HEK293 (cell line): ENCODE measurements at regions not wholly inside any gene's neighbourhood (a gene's known extent, or its start where the extent isn't known, plus 50 kb on each side); places are given as distances from the start of the nearest gene placed in this dataset.

Experiments
- ELK4 ChIP-seq: IDR thresholded peaks from 2 replicates; pipeline ENCODE4 v1.6.1; 2011; ENCODE audit warnings: mild to moderate bottlenecking, low read depth, low read length, borderline replicate concordance
- SALL2 ChIP-seq: fragments of 450-650 bp; formaldehyde crosslinking; IDR thresholded peaks from 2 replicates; pipeline ENCODE4 v1.5.0; 2017; ENCODE audit warnings: missing biosample characterization, mild to moderate bottlenecking, missing genetic modification characterization, borderline replicate concordance
- SETDB1 ChIP-seq: IDR thresholded peaks from one replicate; pipeline ENCODE4 v1.6.1; 2017; ENCODE audit warnings: mild to moderate bottlenecking, low read length, moderate library complexity, mixed read lengths; ENCODE audit not compliant: insufficient read length
- ZBTB11 ChIP-seq: fragments of 450-650 bp; formaldehyde crosslinking; conservative IDR thresholded peaks from 2 replicates; pipeline ENCODE4 v1.5.1; 2016; ENCODE audit warnings: low read depth, missing biosample characterization, missing genetic modification characterization
- ZBTB20 ChIP-seq: fragments of 450-650 bp; formaldehyde crosslinking; IDR thresholded peaks from 2 replicates; pipeline ENCODE4 v1.5.1; 2016; ENCODE audit warnings: missing biosample characterization, missing genetic modification characterization
- ZBTB26 ChIP-seq: fragments of 450-650 bp; formaldehyde crosslinking; optimal IDR thresholded peaks from 2 replicates; pipeline ENCODE3; 2016; ENCODE audit warnings: missing biosample characterization, mild to moderate bottlenecking, missing genetic modification characterization
- ZBTB49 ChIP-seq: fragments of 450-650 bp; formaldehyde crosslinking; IDR thresholded peaks from 2 replicates; pipeline ENCODE4 v1.5.1; 2016; ENCODE audit warnings: missing biosample characterization, missing genetic modification characterization, low read depth
- ZNF221 ChIP-seq: fragments of 450-650 bp; formaldehyde crosslinking; IDR thresholded peaks from 2 replicates; pipeline ENCODE4 v1.5.1; 2017; ENCODE audit warnings: missing biosample characterization, missing genetic modification characterization, borderline replicate concordance
- ZNF274 ChIP-seq, 2 experiments: fragments of 200-500 bp in 1 of 2; fragments of 450-650 bp in 1 of 2; sonication (Bioruptor generic) in 1 of 2; formaldehyde crosslinking in 1 of 2; IDR thresholded peaks; 2 replicates each; pipeline versions ENCODE4 v1.5.1 to v1.6.1; 2014 to 2016; ENCODE audit warnings: borderline replicate concordance in 1 of 2, inconsistent platforms in 1 of 2, low read length in 1 of 2, missing biosample characterization in 1 of 2, missing genetic modification characterization in 1 of 2
- ZNF501 ChIP-seq: fragments of 450-650 bp; formaldehyde crosslinking; IDR thresholded peaks from 2 replicates; pipeline ENCODE4 v1.5.1; 2016; ENCODE audit warnings: missing biosample characterization, missing genetic modification characterization
- ZNF518A ChIP-seq: fragments of 450-650 bp; formaldehyde crosslinking; conservative IDR thresholded peaks from 2 replicates; pipeline ENCODE4 v1.5.1; 2016; ENCODE audit warnings: low read depth, missing biosample characterization, missing genetic modification characterization
- TF ChIP-seq, protein P1 (sequence below): fragments of 450-650 bp; formaldehyde crosslinking; IDR thresholded peaks from 2 replicates; pipeline ENCODE4 v1.5.1; 2016; ENCODE audit warnings: missing biosample characterization, missing genetic modification characterization, low read depth
- TF ChIP-seq, protein P2 (sequence below): fragments of 450-650 bp; formaldehyde crosslinking; IDR thresholded peaks from 2 replicates; pipeline ENCODE4 v1.5.1; 2016; ENCODE audit warnings: missing biosample characterization, missing genetic modification characterization
- TF ChIP-seq, protein P3 (sequence below): fragments of 450-650 bp; formaldehyde crosslinking; IDR thresholded peaks from 2 replicates; pipeline ENCODE4 v1.5.1; 2016; ENCODE audit warnings: missing biosample characterization, missing genetic modification characterization

DNA sequence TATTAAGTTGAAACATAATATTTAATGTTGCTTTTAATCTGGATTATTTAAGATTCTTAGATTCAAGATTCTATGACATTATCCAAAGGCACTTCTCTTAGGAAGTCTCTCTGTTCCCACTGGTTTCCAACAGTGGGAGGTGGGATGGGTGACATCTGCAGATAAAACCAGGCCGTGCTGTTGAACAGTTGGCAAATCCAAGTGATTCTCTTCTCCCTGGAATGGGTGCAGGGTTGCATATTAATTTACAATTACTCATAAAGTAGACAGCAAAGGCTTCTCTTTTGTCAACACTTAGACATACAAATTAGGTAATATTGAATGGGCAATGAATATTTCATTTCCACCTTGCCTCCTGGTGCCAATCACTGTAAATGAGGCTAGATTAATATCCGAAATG lies 233.7 kb upstream of the IL12B start:
- TF ChIP-seq, protein P1, sequence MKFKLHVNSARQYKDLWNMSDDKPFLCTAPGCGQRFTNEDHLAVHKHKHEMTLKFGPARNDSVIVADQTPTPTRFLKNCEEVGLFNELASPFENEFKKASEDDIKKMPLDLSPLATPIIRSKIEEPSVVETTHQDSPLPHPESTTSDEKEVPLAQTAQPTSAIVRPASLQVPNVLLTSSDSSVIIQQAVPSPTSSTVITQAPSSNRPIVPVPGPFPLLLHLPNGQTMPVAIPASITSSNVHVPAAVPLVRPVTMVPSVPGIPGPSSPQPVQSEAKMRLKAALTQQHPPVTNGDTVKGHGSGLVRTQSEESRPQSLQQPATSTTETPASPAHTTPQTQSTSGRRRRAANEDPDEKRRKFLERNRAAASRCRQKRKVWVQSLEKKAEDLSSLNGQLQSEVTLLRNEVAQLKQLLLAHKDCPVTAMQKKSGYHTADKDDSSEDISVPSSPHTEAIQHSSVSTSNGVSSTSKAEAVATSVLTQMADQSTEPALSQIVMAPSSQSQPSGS (tag by site-specific recombination): no peak
- TF ChIP-seq ZNF221 (tag by site-specific recombination) (no peak), SALL2 (tag by site-specific recombination) (no peak), ZNF274 (IDR thresholded peaks at IDR 0.05; ENCODE audit: low read length) (no peak), ZNF274 (tag by site-specific recombination; IDR thresholded peaks at IDR 0.05; ENCODE audit: borderline replicate concordance) (no peak), SETDB1 (no peak), ZBTB20 (no peak), ZBTB26 (tag by site-specific recombination) (no peak), ZNF518A (tag by site-specific recombination) (no peak), ELK4 (no peak), ZNF501 (no peak), ZBTB49 (tag by site-specific recombination) (no peak), ZBTB11 (tag by site-specific recombination) (no peak)
- TF ChIP-seq, protein P2, sequence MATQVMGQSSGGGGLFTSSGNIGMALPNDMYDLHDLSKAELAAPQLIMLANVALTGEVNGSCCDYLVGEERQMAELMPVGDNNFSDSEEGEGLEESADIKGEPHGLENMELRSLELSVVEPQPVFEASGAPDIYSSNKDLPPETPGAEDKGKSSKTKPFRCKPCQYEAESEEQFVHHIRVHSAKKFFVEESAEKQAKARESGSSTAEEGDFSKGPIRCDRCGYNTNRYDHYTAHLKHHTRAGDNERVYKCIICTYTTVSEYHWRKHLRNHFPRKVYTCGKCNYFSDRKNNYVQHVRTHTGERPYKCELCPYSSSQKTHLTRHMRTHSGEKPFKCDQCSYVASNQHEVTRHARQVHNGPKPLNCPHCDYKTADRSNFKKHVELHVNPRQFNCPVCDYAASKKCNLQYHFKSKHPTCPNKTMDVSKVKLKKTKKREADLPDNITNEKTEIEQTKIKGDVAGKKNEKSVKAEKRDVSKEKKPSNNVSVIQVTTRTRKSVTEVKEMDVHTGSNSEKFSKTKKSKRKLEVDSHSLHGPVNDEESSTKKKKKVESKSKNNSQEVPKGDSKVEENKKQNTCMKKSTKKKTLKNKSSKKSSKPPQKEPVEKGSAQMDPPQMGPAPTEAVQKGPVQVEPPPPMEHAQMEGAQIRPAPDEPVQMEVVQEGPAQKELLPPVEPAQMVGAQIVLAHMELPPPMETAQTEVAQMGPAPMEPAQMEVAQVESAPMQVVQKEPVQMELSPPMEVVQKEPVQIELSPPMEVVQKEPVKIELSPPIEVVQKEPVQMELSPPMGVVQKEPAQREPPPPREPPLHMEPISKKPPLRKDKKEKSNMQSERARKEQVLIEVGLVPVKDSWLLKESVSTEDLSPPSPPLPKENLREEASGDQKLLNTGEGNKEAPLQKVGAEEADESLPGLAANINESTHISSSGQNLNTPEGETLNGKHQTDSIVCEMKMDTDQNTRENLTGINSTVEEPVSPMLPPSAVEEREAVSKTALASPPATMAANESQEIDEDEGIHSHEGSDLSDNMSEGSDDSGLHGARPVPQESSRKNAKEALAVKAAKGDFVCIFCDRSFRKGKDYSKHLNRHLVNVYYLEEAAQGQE (tag by site-specific recombination): no peak
- TF ChIP-seq, protein P3, sequence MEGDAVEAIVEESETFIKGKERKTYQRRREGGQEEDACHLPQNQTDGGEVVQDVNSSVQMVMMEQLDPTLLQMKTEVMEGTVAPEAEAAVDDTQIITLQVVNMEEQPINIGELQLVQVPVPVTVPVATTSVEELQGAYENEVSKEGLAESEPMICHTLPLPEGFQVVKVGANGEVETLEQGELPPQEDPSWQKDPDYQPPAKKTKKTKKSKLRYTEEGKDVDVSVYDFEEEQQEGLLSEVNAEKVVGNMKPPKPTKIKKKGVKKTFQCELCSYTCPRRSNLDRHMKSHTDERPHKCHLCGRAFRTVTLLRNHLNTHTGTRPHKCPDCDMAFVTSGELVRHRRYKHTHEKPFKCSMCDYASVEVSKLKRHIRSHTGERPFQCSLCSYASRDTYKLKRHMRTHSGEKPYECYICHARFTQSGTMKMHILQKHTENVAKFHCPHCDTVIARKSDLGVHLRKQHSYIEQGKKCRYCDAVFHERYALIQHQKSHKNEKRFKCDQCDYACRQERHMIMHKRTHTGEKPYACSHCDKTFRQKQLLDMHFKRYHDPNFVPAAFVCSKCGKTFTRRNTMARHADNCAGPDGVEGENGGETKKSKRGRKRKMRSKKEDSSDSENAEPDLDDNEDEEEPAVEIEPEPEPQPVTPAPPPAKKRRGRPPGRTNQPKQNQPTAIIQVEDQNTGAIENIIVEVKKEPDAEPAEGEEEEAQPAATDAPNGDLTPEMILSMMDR (tag by site-specific recombination): no peak
